ENCODE measurements at regions not wholly inside any gene's neighbourhood (a gene's known extent, or its start where the extent isn't known, plus 50 kb on each side); places are given as distances from the start of the nearest gene placed in this dataset.

DNA sequence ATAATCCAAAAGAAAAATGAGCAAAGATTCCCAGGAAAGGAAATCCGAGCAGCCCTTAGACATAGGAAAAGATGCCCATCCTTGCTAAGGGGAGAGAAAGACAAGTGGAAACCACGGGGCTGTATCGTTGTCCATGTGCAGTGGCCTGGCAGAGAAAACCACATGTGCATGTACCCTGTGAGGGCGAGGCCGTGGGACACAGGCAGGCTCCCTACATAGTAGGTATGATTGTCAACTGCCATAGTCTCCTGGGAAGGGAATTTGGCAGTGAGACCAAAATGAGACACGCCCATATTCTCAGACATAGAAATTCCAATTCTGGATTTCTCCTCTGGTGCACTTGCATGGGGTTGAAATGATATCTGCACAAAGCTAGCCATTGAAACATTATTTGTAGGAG is 169.7 kb upstream of the SALL4 start:
- H3K79me2 ChIP-seq (ENCODE audit: insufficient read depth, low read length) = no peaks in the 10 kb centered on the region
- H3K4me3 ChIP-seq (ENCODE audit: low read length, poor library complexity, severe bottlenecking) = no peak overlapping the region
- no peak overlapping the region for H3K4me2 ChIP-seq (ENCODE audit: low read depth, low read length, poor library complexity, severe bottlenecking)
- no peak overlapping the region for H2AFZ ChIP-seq (ENCODE audit: low read length)
- no peaks in the 10 kb centered on the region for H3K9me3 ChIP-seq (ENCODE audit: insufficient read depth, low read depth, low read length)
- H3K9me2 ChIP-seq (replicated peaks; ENCODE audit: low read depth, low read length) = no peaks in the 10 kb centered on the region
- H3F3A ChIP-seq (ENCODE audit: low read depth) = no peaks in the 10 kb centered on the region
- H3K9ac ChIP-seq (ENCODE audit: low read depth, low read length, poor library complexity, severe bottlenecking) = no peak overlapping the region
- no peaks in the 10 kb centered on the region for H3K27me3 ChIP-seq (ENCODE audit: insufficient read depth, low read length, poor library complexity, severe bottlenecking)
- no peak for TF ChIP-seq CTCF (conservative IDR thresholded peaks at IDR 0.05; ENCODE audit: low read length)
- no peak for TF ChIP-seq EZH2phosphoT487 (IDR thresholded peaks at IDR 0.05; ENCODE audit: borderline replicate concordance)
- H3K4me1 ChIP-seq (ENCODE audit: insufficient read depth, low read length, poor library complexity, severe bottlenecking) = no peaks in the 10 kb centered on the region
- no peaks in the 10 kb centered on the region for H3K36me3 ChIP-seq (ENCODE audit: insufficient read depth, low read length)
- H4K20me1 ChIP-seq (ENCODE audit: insufficient read depth, low read length, poor library complexity, severe bottlenecking) = no peaks in the 10 kb centered on the region

- no peak overlapping the region for H2AFZ ChIP-seq (ENCODE audit: low read length)
- H3K79me2 ChIP-seq (ENCODE audit: insufficient read depth, low read length) = no peaks in the 10 kb centered on the region
- no peaks in the 10 kb centered on the region for H4K20me1 ChIP-seq (ENCODE audit: insufficient read depth, low read length, poor library complexity, severe bottlenecking)
- no peaks in the 10 kb centered on the region for H3F3A ChIP-seq (ENCODE audit: low read depth)
- H3K4me3 ChIP-seq (ENCODE audit: low read length, poor library complexity, severe bottlenecking) = no peak overlapping the region
- H3K9ac ChIP-seq (ENCODE audit: low read depth, low read length, poor library complexity, severe bottlenecking) = no peak overlapping the region
- no peaks in the 10 kb centered on the region for H3K9me2 ChIP-seq (replicated peaks; ENCODE audit: low read depth, low read length)
- TF ChIP-seq CTCF (conservative IDR thresholded peaks at IDR 0.05; ENCODE audit: low read length) (no peak), EZH2phosphoT487 (IDR thresholded peaks at IDR 0.05; ENCODE audit: borderline replicate concordance) (no peak)
- H3K36me3 ChIP-seq (ENCODE audit: insufficient read depth, low read length) = no peaks in the 10 kb centered on the region
- H3K9me3 ChIP-seq (ENCODE audit: insufficient read depth, low read depth, low read length) = no peaks in the 10 kb centered on the region
- H3K4me1 ChIP-seq (ENCODE audit: insufficient read depth, low read length, poor library complexity, severe bottlenecking) = no peaks in the 10 kb centered on the region
- no peak overlapping the region for H3K4me2 ChIP-seq (ENCODE audit: low read depth, low read length, poor library complexity, severe bottlenecking)
- no peaks in the 10 kb centered on the region for H3K27me3 ChIP-seq (ENCODE audit: insufficient read depth, low read length, poor library complexity, severe bottlenecking)
These were observed 168.5 kb upstream of the SALL4 start for GRCh38 chr20:51970858-51971257.

DNA sequence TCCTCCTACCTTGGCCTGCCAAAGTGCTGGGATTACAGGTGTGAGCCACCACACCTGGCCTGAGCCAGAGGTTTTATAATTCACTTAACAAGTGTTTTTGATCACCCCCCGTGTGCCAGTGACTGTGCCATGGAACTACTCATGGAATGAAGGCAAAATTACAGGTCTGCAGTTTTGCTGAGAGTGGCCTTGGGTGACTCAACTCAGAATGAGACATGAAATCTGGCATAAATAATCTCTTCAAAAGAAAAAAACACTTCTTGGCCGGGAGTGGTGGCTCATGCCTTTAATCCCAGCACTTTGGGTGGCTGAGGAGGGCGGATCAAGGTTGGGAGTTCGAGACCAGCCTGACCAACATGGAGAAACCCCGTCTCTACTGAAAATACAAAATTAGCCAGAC is 166.9 kb upstream of the SALL4 start:
- no peaks in the 10 kb centered on the region for H3K9me2 ChIP-seq (replicated peaks; ENCODE audit: low read depth, low read length)

GRCh38 chr20:51968151-51968550 is 165.8 kb upstream of the SALL4 start:
- Histone ChIP-seq H2AFZ (ENCODE audit: low read length) (no peak overlapping the region), H3K9ac (ENCODE audit: low read depth, low read length, poor library complexity, severe bottlenecking) (no peak overlapping the region), H3K9me3 (ENCODE audit: insufficient read depth, low read depth, low read length) (no peaks in the 10 kb centered on the region), H3F3A (ENCODE audit: low read depth) (no peaks in the 10 kb centered on the region), H3K36me3 (ENCODE audit: insufficient read depth, low read length) (no peaks in the 10 kb centered on the region), H3K4me2 (ENCODE audit: low read depth, low read length, poor library complexity, severe bottlenecking) (no peak overlapping the region), H4K20me1 (ENCODE audit: insufficient read depth, low read length, poor library complexity, severe bottlenecking) (no peaks in the 10 kb centered on the region), H3K9me2 (replicated peaks; ENCODE audit: low read depth, low read length) (no peaks in the 10 kb centered on the region), H3K4me1 (ENCODE audit: insufficient read depth, low read length, poor library complexity, severe bottlenecking) (no peaks in the 10 kb centered on the region), H3K79me2 (ENCODE audit: insufficient read depth, low read length) (no peaks in the 10 kb centered on the region), H3K27me3 (ENCODE audit: insufficient read depth, low read length, poor library complexity, severe bottlenecking) (no peaks in the 10 kb centered on the region), H3K4me3 (ENCODE audit: low read length, poor library complexity, severe bottlenecking) (no peak overlapping the region)
- TF ChIP-seq CTCF (conservative IDR thresholded peaks at IDR 0.05; ENCODE audit: low read length) = no peak
- no peak for TF ChIP-seq EZH2phosphoT487 (IDR thresholded peaks at IDR 0.05; ENCODE audit: borderline replicate concordance)

More for the DNA sequence above, 166.9 kb upstream of the SALL4 start:
- no peak overlapping the region for H3K4me3 ChIP-seq (ENCODE audit: low read length, poor library complexity, severe bottlenecking)
- no peaks in the 10 kb centered on the region for H4K20me1 ChIP-seq (ENCODE audit: insufficient read depth, low read length, poor library complexity, severe bottlenecking)
- TF ChIP-seq EZH2phosphoT487 (IDR thresholded peaks at IDR 0.05; ENCODE audit: borderline replicate concordance) = no peak
- no peaks in the 10 kb centered on the region for H3F3A ChIP-seq (ENCODE audit: low read depth)
- H3K27me3 ChIP-seq (ENCODE audit: insufficient read depth, low read length, poor library complexity, severe bottlenecking) = no peaks in the 10 kb centered on the region
- no peaks in the 10 kb centered on the region for H3K9me3 ChIP-seq (ENCODE audit: insufficient read depth, low read depth, low read length)
- no peak overlapping the region for H3K9ac ChIP-seq (ENCODE audit: low read depth, low read length, poor library complexity, severe bottlenecking)
- no peak overlapping the region for H2AFZ ChIP-seq (ENCODE audit: low read length)
- no peak overlapping the region for H3K4me2 ChIP-seq (ENCODE audit: low read depth, low read length, poor library complexity, severe bottlenecking)
- H3K36me3 ChIP-seq (ENCODE audit: insufficient read depth, low read length) = no peaks in the 10 kb centered on the region
- H3K4me1 ChIP-seq (ENCODE audit: insufficient read depth, low read length, poor library complexity, severe bottlenecking) = no peaks in the 10 kb centered on the region
- no peaks in the 10 kb centered on the region for H3K79me2 ChIP-seq (ENCODE audit: insufficient read depth, low read length)
